ENCODE measurements at regions not wholly inside any gene's neighbourhood (a gene's known extent, or its start where the extent isn't known, plus 50 kb on each side); places are given as distances from the start of the nearest gene placed in this dataset.

- Histone ChIP-seq H3K4me1 (ENCODE audit: control insufficient read depth, insufficient read depth, low read length) (no peaks in the 10 kb centered on the region), H3K4me3 (ENCODE audit: low read length) (no peak overlapping the region), H3K9ac (ENCODE audit: low read length) (no peak overlapping the region), H3K27me3 (replicated peaks; ENCODE audit: control insufficient read depth, insufficient read depth, low read length) (no peaks in the 10 kb centered on the region), H3K36me3 (ENCODE audit: control insufficient read depth, insufficient read depth, low read length, severe bottlenecking) (no peaks in the 10 kb centered on the region), H3K9me3 (ENCODE audit: control insufficient read depth, low read length) (no peaks in the 10 kb centered on the region)
- no peak for DNase-seq (ENCODE audit: low read depth)
Observed at GRCh38 chr1:238232084-238232710, 341.5 kb upstream of the ZP4 start.

GRCh38 chr1:238226810-238227209 is 336.1 kb upstream of the ZP4 start:
- Histone ChIP-seq H3K9ac (ENCODE audit: low read length) (no peak overlapping the region), H3K4me1 (ENCODE audit: control insufficient read depth, insufficient read depth, low read length) (no peaks in the 10 kb centered on the region), H3K4me3 (ENCODE audit: low read length) (no peak overlapping the region), H3K36me3 (ENCODE audit: control insufficient read depth, insufficient read depth, low read length, severe bottlenecking) (no peaks in the 10 kb centered on the region), H3K27me3 (replicated peaks; ENCODE audit: control insufficient read depth, insufficient read depth, low read length) (no peaks in the 10 kb centered on the region), H3K9me3 (ENCODE audit: control insufficient read depth, low read length) (no peaks in the 10 kb centered on the region)
- DNase-seq (ENCODE audit: low read depth): no peak

- Histone ChIP-seq H3K4me1 (ENCODE audit: control insufficient read depth, insufficient read depth, low read length) (no peaks in the 10 kb centered on the region), H3K36me3 (ENCODE audit: control insufficient read depth, insufficient read depth, low read length, severe bottlenecking) (no peaks in the 10 kb centered on the region), H3K9ac (ENCODE audit: low read length) (no peak overlapping the region), H3K27me3 (replicated peaks; ENCODE audit: control insufficient read depth, insufficient read depth, low read length) (no peaks in the 10 kb centered on the region), H3K9me3 (ENCODE audit: control insufficient read depth, low read length) (no peaks in the 10 kb centered on the region), H3K4me3 (ENCODE audit: low read length) (no peak overlapping the region)
- DNase-seq (ENCODE audit: low read depth): peak; percentile 63
Observed at GRCh38 chr1:238223076-238223640, 332.4 kb upstream of the ZP4 start.

- no peak for DNase-seq (ENCODE audit: low read depth)
- H3K4me3 ChIP-seq (ENCODE audit: low read length): no peak overlapping the region
- H3K27me3 ChIP-seq (replicated peaks; ENCODE audit: control insufficient read depth, insufficient read depth, low read length): no peaks in the 10 kb centered on the region
- no peaks in the 10 kb centered on the region for H3K4me1 ChIP-seq (ENCODE audit: control insufficient read depth, insufficient read depth, low read length)
- H3K36me3 ChIP-seq (ENCODE audit: control insufficient read depth, insufficient read depth, low read length, severe bottlenecking): no peaks in the 10 kb centered on the region
- H3K9ac ChIP-seq (ENCODE audit: low read length): no peak overlapping the region
- H3K9me3 ChIP-seq (ENCODE audit: control insufficient read depth, low read length): no peaks in the 10 kb centered on the region
Observed at GRCh38 chr1:238221738-238222137, 331.0 kb upstream of the ZP4 start.

- no peak overlapping the region for H3K9ac ChIP-seq (ENCODE audit: low read length)
- H3K36me3 ChIP-seq (ENCODE audit: control insufficient read depth, insufficient read depth, low read length, severe bottlenecking): no peaks in the 10 kb centered on the region
- H3K9me3 ChIP-seq (ENCODE audit: control insufficient read depth, low read length): peaks cover 3% of the 10 kb centered on the region
- no peaks in the 10 kb centered on the region for H3K27me3 ChIP-seq (replicated peaks; ENCODE audit: control insufficient read depth, insufficient read depth, low read length)
- DNase-seq (ENCODE audit: low read depth): no peak
- H3K4me3 ChIP-seq (ENCODE audit: low read length): no peak overlapping the region
- no peaks in the 10 kb centered on the region for H3K4me1 ChIP-seq (ENCODE audit: control insufficient read depth, insufficient read depth, low read length)
Observed at GRCh38 chr1:238214449-238214848, 323.7 kb upstream of the ZP4 start.

GRCh38 chr1:238205045-238205662 is 314.4 kb upstream of the ZP4 start:
- H3K4me3 ChIP-seq (ENCODE audit: low read length): no peak overlapping the region
- H3K9ac ChIP-seq (ENCODE audit: low read length): no peak overlapping the region
- no peaks in the 10 kb centered on the region for H3K36me3 ChIP-seq (ENCODE audit: control insufficient read depth, insufficient read depth, low read length, severe bottlenecking)
- DNase-seq (ENCODE audit: low read depth): no peak
- H3K9me3 ChIP-seq (ENCODE audit: control insufficient read depth, low read length): peaks cover 4% of the 10 kb centered on the region
- no peaks in the 10 kb centered on the region for H3K4me1 ChIP-seq (ENCODE audit: control insufficient read depth, insufficient read depth, low read length)
- H3K27me3 ChIP-seq (replicated peaks; ENCODE audit: control insufficient read depth, insufficient read depth, low read length): no peaks in the 10 kb centered on the region

- Histone ChIP-seq H3K9ac (ENCODE audit: low read length) (no peak overlapping the region), H3K36me3 (ENCODE audit: control insufficient read depth, insufficient read depth, low read length, severe bottlenecking) (no peaks in the 10 kb centered on the region), H3K9me3 (ENCODE audit: control insufficient read depth, low read length) (peaks cover 4% of the 10 kb centered on the region), H3K27me3 (replicated peaks; ENCODE audit: control insufficient read depth, insufficient read depth, low read length) (no peaks in the 10 kb centered on the region), H3K4me3 (ENCODE audit: low read length) (no peak overlapping the region), H3K4me1 (ENCODE audit: control insufficient read depth, insufficient read depth, low read length) (no peaks in the 10 kb centered on the region)
- DNase-seq (ENCODE audit: low read depth): no peak
Observed at GRCh38 chr1:238201992-238202391, 311.3 kb upstream of the ZP4 start.

- H3K4me3 ChIP-seq (ENCODE audit: low read length): no peak overlapping the region
- DNase-seq (ENCODE audit: low read depth): no peak
- H3K9ac ChIP-seq (ENCODE audit: low read length): no peak overlapping the region
- no peaks in the 10 kb centered on the region for H3K27me3 ChIP-seq (replicated peaks; ENCODE audit: control insufficient read depth, insufficient read depth, low read length)
- peaks cover 4% of the 10 kb centered on the region for H3K9me3 ChIP-seq (ENCODE audit: control insufficient read depth, low read length)
- no peaks in the 10 kb centered on the region for H3K36me3 ChIP-seq (ENCODE audit: control insufficient read depth, insufficient read depth, low read length, severe bottlenecking)
- H3K4me1 ChIP-seq (ENCODE audit: control insufficient read depth, insufficient read depth, low read length): no peaks in the 10 kb centered on the region
Observed at GRCh38 chr1:238199325-238199724, 308.6 kb upstream of the ZP4 start.

GRCh38 chr1:238196516-238196915 is 305.8 kb upstream of the ZP4 start:
- Histone ChIP-seq H3K9me3 (ENCODE audit: control insufficient read depth, low read length) (no peaks in the 10 kb centered on the region), H3K9ac (ENCODE audit: low read length) (no peak overlapping the region), H3K27me3 (replicated peaks; ENCODE audit: control insufficient read depth, insufficient read depth, low read length) (no peaks in the 10 kb centered on the region), H3K4me3 (ENCODE audit: low read length) (no peak overlapping the region), H3K36me3 (ENCODE audit: control insufficient read depth, insufficient read depth, low read length, severe bottlenecking) (no peaks in the 10 kb centered on the region), H3K4me1 (ENCODE audit: control insufficient read depth, insufficient read depth, low read length) (no peaks in the 10 kb centered on the region)
- DNase-seq (ENCODE audit: low read depth): no peak

GRCh38 chr1:238191170-238191569 is 300.4 kb upstream of the ZP4 start:
- H3K4me3 ChIP-seq (ENCODE audit: low read length): no peak overlapping the region
- H3K4me1 ChIP-seq (ENCODE audit: control insufficient read depth, insufficient read depth, low read length): no peaks in the 10 kb centered on the region
- DNase-seq (ENCODE audit: low read depth): no peak
- no peak overlapping the region for H3K9ac ChIP-seq (ENCODE audit: low read length)
- no peaks in the 10 kb centered on the region for H3K27me3 ChIP-seq (replicated peaks; ENCODE audit: control insufficient read depth, insufficient read depth, low read length)
- H3K9me3 ChIP-seq (ENCODE audit: control insufficient read depth, low read length): no peaks in the 10 kb centered on the region
- H3K36me3 ChIP-seq (ENCODE audit: control insufficient read depth, insufficient read depth, low read length, severe bottlenecking): no peaks in the 10 kb centered on the region

- no peak for DNase-seq (ENCODE audit: low read depth)
Observed at GRCh38 chr1:238187575-238187949, 296.8 kb upstream of the ZP4 start.

More at GRCh38 chr1:238187575-238187949, 296.8 kb upstream of the ZP4 start:
- no peak overlapping the region for H3K9ac ChIP-seq (ENCODE audit: low read length)
- no peaks in the 10 kb centered on the region for H3K4me1 ChIP-seq (ENCODE audit: control insufficient read depth, insufficient read depth, low read length)
- H3K4me3 ChIP-seq (ENCODE audit: low read length): no peak overlapping the region
- peaks cover 2% of the 10 kb centered on the region for H3K9me3 ChIP-seq (ENCODE audit: control insufficient read depth, low read length)
- H3K27me3 ChIP-seq (replicated peaks; ENCODE audit: control insufficient read depth, insufficient read depth, low read length): no peaks in the 10 kb centered on the region
- no peaks in the 10 kb centered on the region for H3K36me3 ChIP-seq (ENCODE audit: control insufficient read depth, insufficient read depth, low read length, severe bottlenecking)

Measured in adipocyte (in vitro differentiated cells).